ENCODE measurements at regions not wholly inside any gene's neighbourhood (a gene's known extent, or its start where the extent isn't known, plus 50 kb on each side); places are given as distances from the start of the nearest gene placed in this dataset.

- DNase-seq, result no peak
These were observed 246.7 kb upstream of the TPK1 start for GRCh38 chr7:145082366-145083161.

GRCh38 chr7:145065473-145065872 lies 229.6 kb upstream of the TPK1 start:
- no peak for DNase-seq

DNA sequence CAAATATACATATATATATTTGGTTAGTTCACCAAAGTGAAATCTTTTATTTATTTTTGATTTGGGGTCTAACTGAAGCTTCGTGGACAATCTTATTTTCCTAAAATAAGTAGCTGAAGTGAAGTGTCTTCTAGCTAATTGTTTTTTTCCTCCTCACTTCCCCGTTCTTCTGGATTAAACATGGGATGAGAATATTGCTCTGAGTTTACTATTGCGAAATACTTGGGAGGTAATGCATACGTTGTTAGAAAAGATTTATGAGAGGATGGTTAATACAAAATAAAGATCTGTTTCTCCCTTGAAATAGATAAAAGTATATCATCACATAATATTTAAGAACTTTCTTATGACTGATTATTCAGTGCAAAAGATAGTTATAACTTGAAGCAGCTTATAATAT lies 228.3 kb upstream of the TPK1 start:
- DNase-seq, result no peak

GRCh38 chr7:145053781-145054180 lies 217.9 kb upstream of the TPK1 start:
- DNase-seq, result no peak

DNA sequence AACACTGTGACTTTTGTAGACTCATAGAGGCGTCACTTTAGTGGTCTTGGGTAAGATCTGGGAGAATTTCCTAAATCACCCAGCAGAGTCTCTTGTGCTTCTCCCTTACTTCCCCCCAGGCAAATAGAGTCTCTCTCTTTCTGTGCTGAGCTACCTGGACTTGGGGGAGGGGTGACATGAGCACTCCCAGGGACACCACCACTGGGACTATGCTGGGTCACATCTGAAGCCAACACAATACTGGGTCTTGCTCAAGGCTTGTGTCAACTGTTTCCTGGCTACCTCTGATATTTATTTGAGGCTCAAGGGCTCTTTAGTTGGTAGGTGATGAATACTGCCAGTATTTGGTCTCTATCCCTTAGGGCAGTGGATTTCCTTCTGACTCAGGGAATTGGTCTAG lies 214.6 kb upstream of the TPK1 start:
- DNase-seq, result no peak

GRCh38 chr7:145036604-145037405 lies 201.0 kb upstream of the TPK1 start:
- peak; percentile 48 for DNase-seq

DNA sequence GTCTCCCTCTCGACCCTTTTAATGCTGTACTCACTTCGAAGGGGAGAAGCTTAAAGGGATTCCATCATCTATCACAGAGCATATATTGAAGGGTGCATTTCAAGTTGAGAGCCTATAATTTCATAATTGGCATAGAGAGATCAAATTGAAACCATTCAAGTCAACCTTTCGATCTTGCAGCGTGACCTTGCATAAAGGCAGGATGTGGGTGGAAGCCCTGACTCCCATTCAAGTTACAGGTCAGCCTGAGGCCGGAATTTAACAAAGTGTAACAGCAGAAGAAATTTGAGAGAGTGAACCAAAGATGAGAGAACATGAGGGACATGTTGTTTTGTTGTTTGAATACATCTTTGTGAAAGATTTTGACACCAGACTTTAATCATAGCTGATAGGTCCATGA lies 195.3 kb upstream of the TPK1 start:
- DNase-seq, result no peak

DNA sequence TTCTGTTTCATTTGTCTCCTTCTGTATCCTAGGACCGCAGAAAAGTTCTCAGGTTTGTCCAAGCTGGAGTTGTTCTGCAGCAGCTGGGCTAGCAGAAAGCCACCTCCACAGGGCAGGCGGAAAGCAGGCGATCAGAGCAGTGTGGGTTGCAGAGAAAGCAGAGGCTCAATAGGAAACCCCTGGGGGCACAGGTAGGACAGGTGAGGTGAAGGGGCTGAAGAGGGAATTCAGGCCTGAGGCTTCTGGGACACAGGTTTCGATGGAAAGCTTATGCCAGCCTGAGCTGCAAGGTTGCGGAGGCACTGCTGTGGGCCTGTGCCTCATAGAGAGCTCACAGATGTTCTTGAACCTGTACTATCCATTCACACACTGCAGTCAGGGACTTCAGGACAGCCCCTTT lies 194.9 kb upstream of the TPK1 start:
- DNase-seq, result no peak

DNA sequence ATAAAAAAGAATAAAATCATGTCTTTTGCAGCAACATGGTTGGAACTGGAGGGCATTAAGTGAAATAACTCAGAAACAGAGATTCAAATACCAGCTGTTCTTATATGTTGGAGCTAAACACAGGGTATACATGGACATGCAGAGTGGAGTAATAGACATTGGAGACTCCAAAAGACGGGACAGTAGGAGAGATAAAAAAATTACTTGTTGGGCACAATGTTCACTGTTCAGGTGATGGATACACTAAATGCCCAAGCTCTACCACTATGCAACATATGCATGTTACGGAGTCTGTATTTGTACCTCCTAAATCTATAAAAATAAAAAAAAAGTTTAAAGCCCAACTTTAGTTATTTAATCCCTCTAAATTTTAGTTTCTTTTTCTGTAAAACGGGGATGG lies 184.6 kb upstream of the TPK1 start:
- no peak for DNase-seq

DNA sequence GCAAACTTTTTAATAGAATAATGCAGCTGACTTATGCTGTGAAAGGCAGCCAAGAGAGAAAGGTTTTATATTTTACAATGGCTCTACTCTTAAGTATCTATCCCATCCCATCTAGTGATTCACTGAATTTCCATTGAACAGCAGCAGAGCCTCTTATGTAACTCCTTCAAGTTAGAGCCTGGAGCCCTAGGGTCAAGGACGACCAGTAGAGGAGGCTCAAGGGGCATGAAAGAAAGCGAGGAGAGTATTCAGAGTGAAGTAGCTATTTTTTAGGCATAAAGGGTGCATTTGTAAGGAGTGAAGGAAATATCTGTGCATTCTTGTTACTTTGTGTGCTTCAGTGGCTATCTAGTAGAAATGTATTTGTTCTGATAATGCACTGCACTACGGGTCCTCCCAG lies 180.2 kb upstream of the TPK1 start:
- no peak for DNase-seq

DNA sequence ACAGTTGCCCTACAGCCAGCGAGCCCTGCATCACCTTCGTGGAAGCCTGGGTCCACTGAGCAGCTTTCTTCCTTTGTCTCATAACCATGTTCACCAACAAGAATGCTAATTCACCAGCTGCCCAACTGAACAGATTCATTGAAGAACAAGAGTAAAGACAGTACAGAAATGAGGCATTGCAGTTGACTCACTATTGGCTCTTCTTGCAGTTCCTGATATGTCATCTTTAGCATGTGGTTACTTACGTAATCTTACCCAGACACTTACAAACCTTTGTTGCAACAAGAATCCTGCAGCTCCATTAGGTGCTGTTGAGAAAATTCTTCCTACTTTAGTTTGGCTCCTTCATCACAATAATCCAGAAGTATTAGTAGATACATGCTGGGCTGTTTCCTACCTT lies 174.0 kb upstream of the TPK1 start:
- no peak for DNase-seq

DNA sequence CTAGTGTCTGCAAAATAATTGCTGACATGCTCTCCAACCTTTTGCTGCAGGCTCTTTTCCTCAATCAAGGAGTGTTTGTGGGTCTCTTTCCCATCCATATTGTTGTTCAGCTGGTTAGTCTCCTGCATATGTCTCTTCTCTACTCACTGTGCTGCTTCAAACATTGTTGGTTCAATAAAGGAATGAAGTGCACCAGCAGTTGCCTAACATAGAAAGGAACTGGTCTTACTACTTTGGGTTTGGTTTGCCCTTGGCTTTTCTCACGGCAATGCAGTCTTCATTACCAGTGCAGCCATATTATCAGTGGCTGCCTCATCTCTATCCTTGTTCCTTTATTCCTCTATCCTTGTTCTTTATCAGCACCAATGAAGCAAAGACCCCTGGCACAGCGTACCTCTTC lies 169.7 kb upstream of the TPK1 start:
- DNase-seq, result no peak

GRCh38 chr7:144997512-144997911 lies 161.7 kb upstream of the TPK1 start:
- no peak for DNase-seq

GRCh38 chr7:144995495-144995894 lies 159.6 kb upstream of the TPK1 start:
- no peak for DNase-seq

GRCh38 chr7:144991041-144991440 lies 155.2 kb upstream of the TPK1 start:
- DNase-seq, result no peak

- no peak for DNase-seq
These were observed 151.8 kb upstream of the TPK1 start for GRCh38 chr7:144987686-144988085.

DNA sequence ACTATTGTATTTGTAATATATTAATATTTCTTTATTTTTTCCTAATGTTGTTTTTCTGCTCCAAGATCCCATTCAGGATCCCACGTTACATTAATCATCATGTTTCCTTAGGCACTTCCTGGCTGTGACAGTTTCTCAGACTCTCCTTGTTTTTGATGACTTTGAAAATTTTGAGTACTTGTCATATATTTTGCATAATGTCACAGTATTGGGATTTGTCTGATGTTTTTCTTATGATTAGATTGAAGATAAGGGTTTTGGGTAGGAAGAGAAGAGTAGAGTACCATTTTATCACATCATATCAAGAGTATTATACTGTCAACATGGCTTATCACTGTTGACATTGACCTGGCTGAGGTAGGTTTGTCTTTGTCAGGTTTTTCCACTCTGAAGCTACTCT lies 146.3 kb upstream of the TPK1 start:
- no peak for DNase-seq

DNA sequence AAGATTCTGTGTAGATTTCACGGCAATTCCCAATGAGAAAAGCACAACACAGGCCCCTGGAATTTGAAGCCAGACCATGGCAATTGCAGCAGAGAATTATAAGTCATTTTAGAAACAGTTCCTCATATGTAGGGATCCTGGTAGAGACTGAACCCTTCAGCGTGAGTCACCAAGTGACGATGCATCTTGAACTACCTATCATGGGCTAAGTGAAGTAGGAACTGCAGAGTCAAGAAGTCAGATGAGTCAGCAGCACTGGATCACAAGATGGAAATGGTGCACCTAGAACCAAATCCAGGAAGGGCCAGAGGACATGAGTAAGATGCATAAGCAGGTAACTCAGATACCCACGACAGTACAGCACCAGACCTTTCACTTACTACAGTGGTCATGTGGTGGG lies 140.0 kb upstream of the TPK1 start:
- DNase-seq, result no peak

- no peak for DNase-seq
These were observed 133.9 kb upstream of the TPK1 start for GRCh38 chr7:144969787-144970186.

- no peak for DNase-seq
These were observed 124.9 kb upstream of the TPK1 start for GRCh38 chr7:144960763-144961162.

GRCh38 chr7:144957998-144958397 lies 122.1 kb upstream of the TPK1 start:
- DNase-seq, result no peak

DNA sequence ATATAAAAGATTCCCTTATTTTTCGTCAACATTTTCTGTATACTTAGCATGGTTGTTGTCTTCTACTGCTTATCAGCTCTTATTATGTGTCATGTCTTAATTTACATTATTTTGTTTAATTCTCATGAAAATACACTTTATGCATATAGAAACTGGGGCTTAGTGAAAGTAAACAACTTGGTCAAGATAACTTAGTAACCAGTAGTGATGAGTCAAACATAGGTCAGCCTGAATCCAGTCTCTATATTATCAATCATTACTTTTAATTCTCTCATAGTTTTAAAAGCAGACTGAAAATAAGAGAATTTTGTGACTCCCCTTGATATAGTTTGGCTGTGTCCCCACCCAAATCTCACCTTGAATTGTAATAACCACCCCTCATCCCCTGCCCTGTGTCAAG lies 119.6 kb upstream of the TPK1 start:
- DNase-seq, result no peak

DNA sequence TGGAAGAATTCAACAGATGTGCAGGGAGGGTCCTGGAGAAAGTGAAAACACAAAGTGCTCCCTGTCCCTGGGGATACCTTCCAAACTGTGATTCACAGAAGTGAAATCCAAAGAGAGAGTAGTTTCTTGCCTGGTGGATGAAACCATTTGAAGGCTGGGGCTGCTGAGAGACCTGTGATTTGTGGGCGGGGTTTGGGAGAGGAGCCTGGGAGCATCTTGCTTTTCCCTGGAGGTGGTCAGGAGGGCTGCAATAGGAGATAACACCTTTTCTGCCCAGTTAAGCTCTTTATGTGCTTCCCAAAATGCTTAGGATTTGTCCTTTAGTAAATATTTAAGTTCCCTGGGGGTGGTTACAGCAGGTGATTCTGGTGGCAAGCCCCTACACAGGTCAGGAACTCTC lies 105.3 kb upstream of the TPK1 start:
- DNase-seq, result no peak

GRCh38 chr7:144937199-144937598 lies 101.3 kb upstream of the TPK1 start:
- DNase-seq, result no peak

- DNase-seq, result no peak
These were observed 100.5 kb upstream of the TPK1 start for GRCh38 chr7:144936314-144936713.
